HG02852 (cell line): ENCODE measurements at regions not wholly inside any gene's neighbourhood (a gene's known extent, or its start where the extent isn't known, plus 50 kb on each side); places are given as distances from the start of the nearest gene placed in this dataset.

Experiments used
- ATAC-seq: cut with Tn5 transposase; IDR thresholded peaks from one replicate; pipeline ENCODE4 v1.9.1; 2021; ENCODE audit warnings: mild to moderate bottlenecking, moderate library complexity; ENCODE audit not compliant: unreplicated experiment

DNA sequence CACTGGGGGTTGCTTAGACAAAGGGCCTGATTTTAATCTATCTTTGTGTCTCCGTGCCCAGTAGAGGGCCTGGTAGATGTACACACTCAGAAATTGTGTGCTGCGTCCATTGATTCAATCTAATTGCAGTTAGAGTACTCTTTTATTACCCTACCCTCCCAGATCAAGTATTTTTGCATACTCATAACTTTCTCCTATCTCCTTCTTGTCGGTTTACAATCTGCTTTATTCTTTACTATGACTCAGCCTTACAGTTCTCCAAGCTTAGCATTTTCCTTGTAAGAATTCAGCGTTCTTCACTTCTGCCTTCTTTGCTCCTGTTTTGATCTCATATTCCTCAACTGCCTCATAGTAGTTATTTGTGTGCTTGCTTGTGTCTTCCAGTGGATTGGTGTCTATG, 124.5 kb upstream of the ARRDC4 start:
- no peak for ATAC-seq

- no peak for ATAC-seq
Observed at GRCh38 chr15:97837896-97838295, 122.6 kb upstream of the ARRDC4 start.

DNA sequence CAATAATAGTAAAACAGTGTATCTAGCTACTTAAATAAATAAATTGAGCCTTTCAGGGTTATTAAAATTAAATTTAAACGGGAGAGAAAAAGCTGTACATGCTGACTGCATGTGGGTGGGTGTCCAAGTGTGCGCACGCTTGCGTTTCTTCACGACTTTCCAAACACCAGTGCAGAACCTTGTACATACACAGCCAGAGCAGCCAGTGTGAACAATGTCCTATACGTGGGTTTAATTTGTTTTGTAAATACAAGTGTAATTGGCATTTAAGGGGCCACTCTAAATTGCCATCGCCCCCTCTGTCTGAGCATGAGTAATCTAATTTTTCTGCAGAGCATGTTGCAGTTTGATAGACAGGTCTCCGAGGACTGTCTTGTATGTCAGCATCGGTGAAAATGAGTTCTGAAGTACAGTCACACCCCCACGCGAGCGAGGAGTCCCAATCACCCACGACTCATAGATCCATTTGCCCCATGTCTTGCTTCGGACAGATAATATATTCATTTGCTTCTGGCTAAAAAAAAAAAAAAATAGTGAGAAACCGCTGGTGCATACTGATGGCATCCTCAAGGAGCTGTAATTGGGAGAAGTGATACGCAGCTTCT, 121.8 kb upstream of the ARRDC4 start:
- ATAC-seq, result no peak

- ATAC-seq, result no peak
Observed at GRCh38 chr15:97840501-97840900, 120.0 kb upstream of the ARRDC4 start.

GRCh38 chr15:97841558-97841957, 118.9 kb upstream of the ARRDC4 start:
- no peak for ATAC-seq

DNA sequence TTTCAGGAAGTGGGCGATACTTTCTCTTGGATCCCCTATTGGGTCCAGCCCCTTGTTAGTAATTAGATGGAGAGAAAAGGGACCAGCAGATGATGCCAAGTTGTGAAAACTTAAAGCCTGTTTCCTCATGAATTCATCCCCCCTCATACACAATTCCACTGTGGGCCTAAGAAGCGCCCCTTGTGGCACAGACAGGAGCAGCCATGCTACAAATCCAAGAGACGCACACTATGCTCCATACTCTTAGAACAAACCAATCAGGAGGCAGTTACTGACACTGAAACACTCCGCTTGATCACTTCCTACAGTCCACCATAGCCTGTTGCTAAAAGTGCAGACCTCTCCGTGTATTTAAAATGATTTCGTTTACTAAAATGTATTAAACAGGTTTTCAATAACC, 111.3 kb upstream of the ARRDC4 start:
- ATAC-seq, result no peak

- no peak for ATAC-seq
Observed at GRCh38 chr15:97858296-97858695, 102.2 kb upstream of the ARRDC4 start.

DNA sequence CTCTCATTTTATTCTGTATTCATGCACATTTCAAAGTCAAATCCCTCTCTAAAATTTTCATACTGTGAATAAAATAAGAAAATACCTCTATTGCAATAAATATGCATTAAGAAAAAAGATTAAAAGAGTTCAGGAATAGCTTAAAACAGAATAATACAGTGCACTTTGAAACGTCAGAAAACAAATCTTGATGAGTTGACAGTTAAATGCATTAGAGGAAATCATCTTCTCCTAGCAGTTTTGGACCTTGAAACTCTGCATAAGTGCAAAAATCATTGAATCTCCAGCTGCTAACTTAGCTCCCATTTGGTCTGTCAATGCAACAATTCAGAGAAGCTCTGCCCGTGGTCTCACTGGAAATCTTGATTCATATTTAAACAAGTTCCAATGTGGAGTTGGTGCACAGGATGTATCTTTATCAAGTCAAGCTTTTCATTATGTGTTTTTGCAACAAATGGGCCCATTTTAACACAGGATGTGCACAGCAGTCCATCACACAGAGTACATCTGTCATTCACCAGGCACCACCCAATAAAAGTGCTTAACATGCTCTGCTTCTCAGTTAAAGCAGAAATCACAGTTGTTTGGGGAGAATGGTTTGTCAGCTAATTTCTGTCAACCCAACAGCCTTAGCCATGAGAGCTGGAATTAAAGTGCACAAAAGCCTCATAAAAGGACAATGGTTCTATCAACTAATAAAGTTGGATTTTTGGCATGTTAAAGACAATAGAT, 98.8 kb upstream of the ARRDC4 start:
- no peak for ATAC-seq

GRCh38 chr15:97866959-97867358, 93.5 kb upstream of the ARRDC4 start:
- no peak for ATAC-seq

DNA sequence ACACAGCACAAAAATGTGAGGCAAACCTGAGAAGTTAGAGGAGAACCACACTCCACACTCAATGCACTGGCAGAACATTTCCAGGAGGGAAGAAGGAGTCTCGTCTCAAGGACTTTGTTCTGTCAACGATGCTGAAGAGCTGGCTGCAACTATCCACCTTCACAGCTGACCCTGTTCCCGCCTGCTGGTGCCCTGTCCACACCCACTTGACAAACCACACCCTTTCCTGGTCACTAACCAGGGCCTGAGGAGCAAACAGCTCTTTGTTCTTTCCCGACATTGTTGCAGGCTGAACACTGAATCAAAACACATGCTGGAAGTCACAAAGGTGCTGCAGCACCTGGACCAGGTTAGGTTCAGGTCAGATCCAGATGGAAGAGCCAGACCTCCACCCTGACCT, 92.6 kb upstream of the ARRDC4 start:
- ATAC-seq, result no peak

- no peak for ATAC-seq
Observed at GRCh38 chr15:97868981-97869380, 91.5 kb upstream of the ARRDC4 start.

GRCh38 chr15:97870771-97871170, 89.7 kb upstream of the ARRDC4 start:
- no peak for ATAC-seq

- ATAC-seq, result no peak
Observed at GRCh38 chr15:97874139-97874538, 86.4 kb upstream of the ARRDC4 start.

- ATAC-seq, result no peak
Observed at GRCh38 chr15:97875025-97875512, 85.4 kb upstream of the ARRDC4 start.

DNA sequence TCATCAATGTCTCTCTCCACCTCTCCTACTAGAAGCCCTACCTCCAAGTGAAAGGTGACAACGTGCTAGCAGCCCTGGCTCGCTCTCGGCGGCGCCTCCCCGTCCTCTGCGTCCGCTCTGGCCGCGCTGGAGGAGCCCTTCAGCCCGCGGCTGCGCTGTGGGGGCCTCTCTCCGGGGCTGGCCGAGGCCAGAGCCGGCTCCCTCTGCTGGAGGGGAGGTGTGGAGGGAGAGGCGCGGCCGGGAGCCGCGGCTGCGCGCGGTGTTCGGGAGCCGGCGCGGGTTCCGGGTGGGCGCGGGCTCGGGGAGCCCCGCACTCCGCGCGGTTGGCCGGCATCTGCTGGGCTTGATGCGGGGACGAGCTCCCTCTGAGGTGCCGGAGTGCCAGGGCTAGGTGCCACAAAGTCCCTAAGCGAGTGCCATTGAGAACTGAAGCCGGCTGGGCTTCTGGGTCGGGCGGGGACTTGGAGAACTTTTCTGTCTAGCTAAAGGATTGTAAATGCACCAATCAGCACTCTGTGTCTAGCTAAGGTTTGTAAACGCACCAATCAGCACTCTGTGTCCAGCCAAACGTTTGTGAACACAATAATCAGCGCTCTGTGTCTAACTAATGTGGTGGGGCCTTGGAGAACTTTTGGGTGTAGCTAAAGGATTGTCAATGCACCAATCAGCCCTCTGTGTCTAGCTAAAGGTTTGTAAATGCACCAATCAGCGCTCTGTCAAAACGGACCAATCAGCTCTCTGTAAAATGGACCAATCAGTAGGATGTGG, 84.8 kb upstream of the ARRDC4 start:
- no peak for ATAC-seq

GRCh38 chr15:97876281-97876675, 84.2 kb upstream of the ARRDC4 start:
- ATAC-seq, result no peak

- no peak for ATAC-seq
Observed at GRCh38 chr15:97881346-97881965, 79.0 kb upstream of the ARRDC4 start.

DNA sequence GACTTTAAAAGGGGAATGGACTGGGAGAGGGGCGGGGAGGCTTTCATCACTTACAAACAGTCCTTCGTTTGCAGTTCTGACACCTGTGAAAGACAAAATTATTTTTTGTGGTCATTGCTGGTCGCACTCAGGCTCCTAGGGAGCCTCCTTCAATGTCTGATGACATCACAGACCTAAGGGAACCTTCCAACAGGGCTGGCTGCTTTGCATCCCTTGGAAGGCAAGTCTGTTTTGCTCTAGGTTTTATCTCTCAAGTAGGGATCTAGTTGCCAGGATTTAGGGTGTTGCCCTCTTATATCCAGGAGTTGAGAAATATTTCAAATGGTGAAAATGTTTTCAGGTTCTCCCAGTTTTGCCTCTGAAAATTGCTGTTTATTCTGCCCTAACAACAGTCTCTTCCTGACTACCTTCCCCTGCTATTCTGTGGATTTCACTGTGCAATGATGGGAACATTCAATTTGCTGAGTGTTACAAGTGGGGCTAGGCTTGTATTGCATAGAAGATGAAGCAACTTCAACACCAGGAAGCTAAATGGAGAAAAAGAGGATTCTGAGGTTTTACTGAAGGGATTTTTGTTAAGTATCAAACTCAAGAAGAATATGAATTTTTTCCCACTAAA, 75.9 kb upstream of the ARRDC4 start:
- no peak for ATAC-seq

GRCh38 chr15:97890307-97890706, 70.2 kb upstream of the ARRDC4 start:
- ATAC-seq, result no peak

DNA sequence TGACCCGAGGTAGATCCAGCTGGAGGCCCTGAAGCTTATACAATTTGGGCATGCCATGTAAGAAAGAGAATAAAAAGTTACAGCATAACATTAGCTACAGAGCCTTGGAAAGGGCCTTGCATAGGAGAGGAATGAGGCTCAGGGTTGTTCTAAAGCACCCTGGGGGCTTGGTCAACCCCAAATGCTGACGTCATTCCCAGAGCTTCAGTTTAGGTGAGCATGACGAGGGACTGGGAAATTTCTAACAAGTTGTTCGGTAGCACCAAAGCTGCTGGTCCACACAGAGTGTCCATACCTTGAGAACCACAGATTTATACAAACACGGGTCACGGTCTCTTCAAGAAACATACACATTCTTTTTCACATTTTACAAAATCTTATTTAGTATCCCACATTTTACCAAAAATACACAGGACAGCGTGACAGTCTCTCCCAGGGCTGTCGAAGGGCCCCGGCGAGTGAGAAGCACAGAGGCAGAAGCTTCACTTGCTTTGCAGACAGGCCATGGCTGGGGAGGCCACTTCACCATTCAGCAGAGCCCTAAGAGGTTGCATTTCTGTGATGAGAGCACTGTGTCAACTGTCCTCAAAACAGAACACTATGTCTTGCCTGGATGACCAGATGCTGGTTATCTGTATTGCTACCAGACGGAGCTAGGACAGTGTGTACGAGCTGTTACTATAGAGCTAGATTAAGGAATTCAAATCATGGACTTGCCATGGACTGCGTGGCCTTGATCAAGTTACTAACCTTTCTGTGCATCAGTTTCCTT, 68.2 kb upstream of the ARRDC4 start:
- no peak for ATAC-seq
